Hepatocyte (in vitro differentiated cells): ENCODE measurements at regions not wholly inside any gene's neighbourhood (a gene's known extent, or its start where the extent isn't known, plus 50 kb on each side); places are given as distances from the start of the nearest gene placed in this dataset.

ENCODE experiments used
- CTCF ChIP-seq: fragments of 200-600 bp; sonication (generic); IDR thresholded peaks from 2 replicates; pipeline ENCODE4 v1.5.1; 2016; ENCODE audit warnings: antibody characterized with exemption, mild to moderate bottlenecking; ENCODE audit not compliant: poor library complexity
- EZH2 ChIP-seq: fragments of 200-600 bp; sonication (generic); IDR thresholded peaks from 2 replicates; pipeline ENCODE4 v1.6.1; 2016; ENCODE audit warnings: antibody characterized with exemption, mild to moderate bottlenecking, borderline replicate concordance
- EZH2phosphoT487 ChIP-seq: fragments of 200-600 bp; sonication (generic); IDR thresholded peaks from one replicate; pipeline ENCODE4 v1.6.1; 2018; ENCODE audit warnings: antibody characterized with exemption, mild to moderate bottlenecking, low read depth, moderate library complexity; ENCODE audit not compliant: unreplicated experiment, severe bottlenecking

- no peak for TF ChIP-seq EZH2
- no peak for TF ChIP-seq CTCF
- TF ChIP-seq EZH2phosphoT487: no peak
Measured at GRCh38 chr14:106218174-106218573, 691.8 kb downstream of the TMEM121 start.
